C4-2B (cell line): ENCODE measurements at regions not wholly inside any gene's neighbourhood (a gene's known extent, or its start where the extent isn't known, plus 50 kb on each side); places are given as distances from the start of the nearest gene placed in this dataset.

Experiments used
- H3K27ac ChIP-seq: fragments of 450-650 bp; 2 replicates; pipeline ENCODE4 v1.5.1; 2017
- ZFX ChIP-seq: fragments of 450-650 bp; IDR thresholded peaks from 2 replicates; pipeline ENCODE4 v1.6.1; 2017
- TF ChIP-seq, protein P1 (sequence below): fragments of 450-650 bp; conservative IDR thresholded peaks from 2 replicates; pipeline ENCODE4 v1.5.1; 2017; ENCODE audit warnings: mild to moderate bottlenecking

DNA sequence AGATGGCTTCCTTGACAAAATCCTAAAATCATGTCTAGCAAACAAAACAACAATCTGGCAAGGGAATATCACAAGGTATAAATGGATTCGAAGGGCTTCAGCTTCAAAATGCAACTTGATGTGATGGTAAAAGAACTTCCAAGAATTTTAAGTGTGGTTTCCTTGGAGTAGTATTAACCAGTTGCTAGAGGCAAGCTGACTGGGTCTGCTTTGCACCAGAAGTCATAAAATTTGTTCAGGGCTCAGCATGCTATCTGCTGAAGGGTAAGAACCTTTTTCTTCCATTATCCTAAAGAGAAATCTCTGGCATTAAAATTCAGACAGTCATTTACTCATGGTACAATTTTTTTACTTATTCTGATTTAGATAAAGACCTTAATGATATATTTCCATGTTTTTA lies 516.7 kb downstream of the TXNL1 start:
- H3K27ac ChIP-seq = no peak overlapping the region
- TF ChIP-seq, protein P1, sequence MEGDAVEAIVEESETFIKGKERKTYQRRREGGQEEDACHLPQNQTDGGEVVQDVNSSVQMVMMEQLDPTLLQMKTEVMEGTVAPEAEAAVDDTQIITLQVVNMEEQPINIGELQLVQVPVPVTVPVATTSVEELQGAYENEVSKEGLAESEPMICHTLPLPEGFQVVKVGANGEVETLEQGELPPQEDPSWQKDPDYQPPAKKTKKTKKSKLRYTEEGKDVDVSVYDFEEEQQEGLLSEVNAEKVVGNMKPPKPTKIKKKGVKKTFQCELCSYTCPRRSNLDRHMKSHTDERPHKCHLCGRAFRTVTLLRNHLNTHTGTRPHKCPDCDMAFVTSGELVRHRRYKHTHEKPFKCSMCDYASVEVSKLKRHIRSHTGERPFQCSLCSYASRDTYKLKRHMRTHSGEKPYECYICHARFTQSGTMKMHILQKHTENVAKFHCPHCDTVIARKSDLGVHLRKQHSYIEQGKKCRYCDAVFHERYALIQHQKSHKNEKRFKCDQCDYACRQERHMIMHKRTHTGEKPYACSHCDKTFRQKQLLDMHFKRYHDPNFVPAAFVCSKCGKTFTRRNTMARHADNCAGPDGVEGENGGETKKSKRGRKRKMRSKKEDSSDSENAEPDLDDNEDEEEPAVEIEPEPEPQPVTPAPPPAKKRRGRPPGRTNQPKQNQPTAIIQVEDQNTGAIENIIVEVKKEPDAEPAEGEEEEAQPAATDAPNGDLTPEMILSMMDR = no peak
- no peak for TF ChIP-seq ZFX

DNA sequence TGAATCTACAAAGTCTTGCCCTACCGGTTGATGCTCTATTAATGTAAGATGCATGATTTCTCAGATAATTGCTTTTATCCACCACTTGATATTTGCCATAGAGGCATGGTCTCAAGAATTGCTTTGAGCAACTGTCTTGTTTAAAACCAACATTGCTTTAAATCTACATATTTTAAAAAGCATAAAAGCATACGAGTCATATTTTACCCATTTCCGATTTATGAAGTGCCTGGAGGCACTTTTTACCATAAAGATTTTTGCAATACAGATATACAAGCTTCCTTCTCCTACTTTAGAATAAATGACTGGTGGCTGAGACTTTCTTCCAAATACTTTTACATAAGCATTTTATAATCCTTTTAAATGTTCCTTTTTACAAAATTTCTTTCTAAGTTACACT lies 517.6 kb downstream of the TXNL1 start:
- no peak for TF ChIP-seq ZFX
- TF ChIP-seq, protein P1 = no peak
- no peak overlapping the region for H3K27ac ChIP-seq

DNA sequence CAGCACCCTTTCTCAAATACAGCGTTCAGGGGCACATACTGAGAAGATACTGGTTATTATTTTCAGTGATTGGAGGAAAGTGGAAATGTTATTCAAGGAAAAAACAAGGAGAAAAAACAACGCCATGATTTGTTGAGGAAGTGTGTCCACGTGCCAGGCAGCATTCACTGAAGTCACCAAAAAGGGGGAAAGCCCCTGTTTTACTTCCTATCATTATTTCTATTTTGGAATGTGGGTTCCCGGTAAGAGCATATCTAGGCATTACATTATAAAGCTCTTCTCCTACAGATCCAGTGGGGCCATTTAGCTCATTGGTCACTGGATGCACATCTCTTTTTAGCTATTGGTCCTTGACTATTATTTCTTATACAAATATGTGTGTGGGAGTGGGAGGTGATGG lies 518.7 kb downstream of the TXNL1 start:
- no peak overlapping the region for H3K27ac ChIP-seq
- TF ChIP-seq ZFX = no peak
- TF ChIP-seq, protein P1 = no peak

DNA sequence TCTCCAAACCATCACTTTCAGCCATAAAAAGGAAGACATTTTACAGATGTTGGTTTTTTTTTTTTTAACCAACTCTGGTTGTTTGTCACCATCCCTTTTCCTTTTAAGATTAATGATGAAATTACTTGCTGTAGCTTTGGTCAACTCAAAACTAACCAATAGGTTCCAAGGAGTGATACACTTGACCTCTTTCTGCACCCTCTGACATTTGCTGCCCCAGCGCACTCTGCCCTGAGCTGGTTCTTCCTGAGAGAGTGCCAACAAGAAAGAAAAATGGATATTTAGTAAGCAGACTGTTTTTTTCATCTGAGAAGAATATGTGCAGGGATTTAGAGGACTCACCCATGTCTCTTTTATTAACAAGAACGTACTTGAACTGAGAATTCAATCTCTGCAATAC lies 520.0 kb downstream of the TXNL1 start:
- H3K27ac ChIP-seq = no peak overlapping the region
- no peak for TF ChIP-seq ZFX
- TF ChIP-seq, protein P1 = no peak

DNA sequence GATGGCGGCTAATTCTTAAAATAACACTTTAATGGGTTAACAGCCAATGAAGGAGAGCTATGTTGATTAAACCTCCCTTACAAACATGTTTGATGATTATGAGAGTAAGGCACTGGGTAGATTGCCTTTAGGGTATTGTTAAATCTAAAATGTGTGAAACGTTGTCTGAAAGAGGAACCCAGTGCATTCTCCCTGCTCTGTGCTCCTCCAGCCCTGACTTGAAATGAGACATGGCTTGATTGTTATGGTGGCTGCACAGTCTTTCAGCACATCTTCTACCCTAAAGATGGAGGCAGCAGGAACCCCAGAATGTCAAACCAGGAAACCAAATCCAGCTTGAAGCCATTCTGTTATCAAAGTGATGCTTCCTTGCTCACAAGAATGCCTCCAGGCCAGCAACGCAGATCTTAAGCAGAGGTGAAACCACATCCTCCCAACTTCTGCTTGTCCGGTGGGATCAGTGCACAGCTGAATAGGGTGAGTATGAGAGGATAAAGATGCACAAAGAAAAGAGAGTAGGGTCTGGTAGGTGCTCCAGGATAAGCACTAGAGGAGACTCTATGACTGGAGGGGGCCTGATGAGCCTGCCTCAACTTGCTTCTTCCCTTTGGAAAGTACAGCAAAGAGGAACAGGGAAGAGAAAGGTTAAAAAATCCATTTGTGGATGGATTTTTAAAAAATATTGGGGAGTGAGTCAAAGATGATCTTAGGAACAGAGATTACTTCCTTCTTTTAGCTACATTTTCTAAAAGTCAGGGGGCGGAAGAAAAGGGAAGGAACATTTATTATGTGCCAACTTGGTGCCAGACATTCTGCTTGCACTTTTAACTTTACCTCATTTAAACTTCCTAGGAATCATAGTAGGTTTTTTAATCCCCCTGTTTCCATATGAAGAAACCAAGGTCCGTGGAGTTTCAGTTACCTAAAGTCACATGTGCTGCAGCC lies 523.0 kb downstream of the TXNL1 start:
- H3K27ac ChIP-seq = no peak overlapping the region
- no peak for TF ChIP-seq ZFX
- TF ChIP-seq, protein P1 = no peak

DNA sequence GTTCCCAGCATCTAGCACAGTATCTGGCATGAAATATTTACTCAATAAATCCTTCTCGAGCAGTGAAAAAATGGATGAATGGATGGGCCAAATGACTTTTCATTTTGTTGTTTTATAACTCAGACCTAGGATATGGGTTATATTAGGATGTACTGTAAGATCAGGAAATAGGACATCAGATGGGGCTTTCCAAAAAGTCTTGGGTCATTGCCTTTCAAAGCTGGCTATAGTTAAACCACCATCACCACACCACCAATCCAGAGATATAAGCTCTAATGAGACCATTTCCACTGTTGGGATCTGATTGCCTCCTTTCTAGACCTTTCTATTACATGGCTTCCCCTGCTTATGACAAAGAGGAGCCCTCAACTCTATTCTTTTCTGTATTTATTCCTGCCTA lies 525.0 kb upstream of the TCF4 start:
- no peak for TF ChIP-seq ZFX
- TF ChIP-seq, protein P1 = no peak

DNA sequence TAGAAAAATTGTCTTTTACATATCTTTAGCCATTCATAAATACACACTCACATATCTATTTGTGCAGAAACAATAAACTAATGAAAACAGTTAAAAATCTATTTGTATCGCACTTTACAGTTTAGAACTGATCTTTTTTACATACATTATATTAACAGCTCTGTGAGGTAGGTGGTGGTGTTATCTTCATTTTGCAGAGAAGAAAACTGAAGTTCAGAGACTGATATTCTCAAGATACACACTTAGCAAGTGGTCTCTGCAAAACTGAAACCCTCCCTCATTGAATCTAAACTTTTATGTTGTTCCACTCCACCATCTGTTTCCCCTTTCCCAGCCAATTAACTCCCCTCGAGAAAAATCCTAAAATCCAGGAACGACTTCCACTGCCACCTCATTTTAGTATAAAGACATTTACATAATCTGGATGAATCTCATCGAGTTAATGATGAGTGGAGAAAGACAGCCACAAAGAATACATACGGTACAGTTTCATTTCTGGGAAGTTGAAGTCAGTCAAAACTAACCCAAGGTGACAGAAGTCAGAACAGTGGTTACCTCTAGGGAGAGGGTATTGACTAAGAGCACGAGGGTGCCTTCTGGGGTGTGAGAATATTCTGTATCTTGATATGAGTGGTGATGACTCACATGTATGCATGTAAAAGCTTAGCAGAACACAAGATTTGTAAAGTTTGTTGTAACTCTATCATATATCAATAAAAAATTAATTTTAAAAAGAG lies 524.2 kb upstream of the TCF4 start:
- no peak overlapping the region for H3K27ac ChIP-seq

More for the DNA sequence above, 525.0 kb upstream of the TCF4 start:
- H3K27ac ChIP-seq = no peak overlapping the region

More for the DNA sequence above, 524.2 kb upstream of the TCF4 start:
- no peak for TF ChIP-seq ZFX
- TF ChIP-seq, protein P1 = no peak
